Endodermal cell (in vitro differentiated cells): ENCODE measurements at regions not wholly inside any gene's neighbourhood (a gene's known extent, or its start where the extent isn't known, plus 50 kb on each side); places are given as distances from the start of the nearest gene placed in this dataset.
"Not testable (repeated sequence)": the region's sequence is repeated elsewhere in the genome, so short reads cannot be mapped to it uniquely, and the experiment has no call there.

Source experiments
- DNase-seq: peaks from one replicate; pipeline ENCODE4 v3.0.0-alpha.2; 2017
- H3K27ac ChIP-seq: 2 replicates; pipeline ENCODE4 v1.5.1; 2013; ENCODE audit warnings: mild to moderate bottlenecking, low read depth, low read length, moderate library complexity
- H3K27me3 ChIP-seq: 2 replicates; pipeline ENCODE4 v1.6.1; 2013; ENCODE audit warnings: mild to moderate bottlenecking, low read length, moderate library complexity; ENCODE audit not compliant: insufficient read depth, control insufficient read depth, poor library complexity, severe bottlenecking
- H3K36me3 ChIP-seq: 2 replicates; pipeline ENCODE4 v1.7.0; 2013; ENCODE audit warnings: mild to moderate bottlenecking, low read length, moderate library complexity; ENCODE audit not compliant: control insufficient read depth, insufficient read depth
- H3K4me1 ChIP-seq: one replicate; pipeline ENCODE4 v1.7.0; 2013; ENCODE audit warnings: low read length; ENCODE audit not compliant: control insufficient read depth, insufficient read depth
- H3K4me3 ChIP-seq: 2 replicates; pipeline ENCODE4 v1.5.1; 2013; ENCODE audit warnings: mild to moderate bottlenecking, low read length, moderate library complexity
- H3K9ac ChIP-seq: 2 replicates; pipeline ENCODE4 v1.6.1; 2013; ENCODE audit warnings: mild to moderate bottlenecking, low read length, moderate library complexity; ENCODE audit not compliant: poor library complexity, severe bottlenecking; ENCODE audit errors: extremely low read depth
- H3K9me3 ChIP-seq: 2 replicates; pipeline ENCODE4 v1.6.1; 2013; ENCODE audit warnings: mild to moderate bottlenecking, low read length, moderate library complexity; ENCODE audit not compliant: control insufficient read depth
- H3K27ac Mint-ChIP-seq: 2 replicates; pipeline ENCODE4 v1.8.0; 2020; ENCODE audit warnings: mixed read lengths
- H3K27me3 Mint-ChIP-seq: 2 replicates; pipeline ENCODE4 v1.8.0; 2021; ENCODE audit warnings: mild to moderate bottlenecking, mixed read lengths; ENCODE audit not compliant: insufficient read depth
- H3K36me3 Mint-ChIP-seq: 2 replicates; pipeline ENCODE4 v1.8.0; 2020; ENCODE audit warnings: low read depth, mixed read lengths
- H3K4me1 Mint-ChIP-seq: 2 replicates; pipeline ENCODE4 v1.8.0; 2020; ENCODE audit warnings: mixed read lengths
- H3K4me3 Mint-ChIP-seq: 2 replicates; pipeline ENCODE4 v1.8.0; 2020; ENCODE audit warnings: mild to moderate bottlenecking, moderate library complexity, mixed read lengths
- H3K9me3 Mint-ChIP-seq: 2 replicates; pipeline ENCODE4 v1.8.0; 2020; ENCODE audit warnings: mild to moderate bottlenecking, mixed read lengths
- CTCF ChIP-seq: fragments of 200-600 bp; sonication (generic); conservative IDR thresholded peaks from 2 replicates; pipeline ENCODE4 v1.5.0; 2021; ENCODE audit warnings: antibody characterized with exemption, mild to moderate bottlenecking
- WGBS, 2 experiments: methylation state at CpG; one replicate each; pipeline versions ENCODE4 v1.1.5 to v1.1.7; 2013; ENCODE audit warnings: missing lambda C conversion rate in 2 of 2, mixed read lengths in 1 of 2; ENCODE audit not compliant: insufficient coverage in 1 of 2, insufficient read length in 1 of 2; 5-methylcytosine and 5-hydroxymethylcytosine counted together

DNA sequence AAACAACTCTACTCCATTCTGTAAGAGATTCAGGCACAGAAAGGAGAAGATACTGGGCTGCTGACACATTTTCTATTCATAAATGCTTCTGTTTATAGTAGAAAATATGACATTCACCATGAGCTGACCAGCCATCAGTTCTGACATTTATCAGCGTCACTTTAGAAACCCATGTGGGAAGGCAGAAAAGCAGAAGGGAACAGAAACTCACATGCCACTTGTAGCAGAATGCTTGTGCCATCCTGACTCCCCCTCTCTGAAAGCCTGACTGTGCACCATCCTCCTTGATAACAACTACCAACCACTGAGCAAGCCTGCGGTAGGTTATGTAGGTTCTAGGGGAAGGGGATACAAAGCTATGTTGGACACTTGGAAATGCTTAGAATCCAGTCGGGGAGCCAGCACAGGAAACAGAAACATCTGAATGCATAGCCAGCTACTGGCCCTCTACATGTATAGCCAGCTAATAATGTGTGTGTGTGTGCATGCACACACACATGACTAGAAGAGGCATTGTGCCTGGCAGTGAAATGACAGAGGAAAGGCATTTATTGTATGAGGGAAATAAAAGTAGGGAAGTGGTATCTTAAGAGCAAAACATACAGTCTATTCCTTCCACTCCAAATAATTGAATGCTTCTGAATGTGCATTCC, 104.3 kb downstream of the SPDYE17 start:
- not testable (repeated sequence) for H3K4me3 Mint-ChIP-seq, H3K27me3 Mint-ChIP-seq, H3K9ac ChIP-seq, DNase-seq, H3K27me3 ChIP-seq, H3K9me3 ChIP-seq, H3K9me3 Mint-ChIP-seq, H3K36me3 Mint-ChIP-seq, H3K36me3 ChIP-seq, H3K4me1 ChIP-seq, H3K4me3 ChIP-seq, H3K27ac Mint-ChIP-seq, H3K4me1 Mint-ChIP-seq, H3K27ac ChIP-seq
- WGBS, 2 experiments: 92% methylated on average over 1 of the region's 3 CpGs; no CpG with 5 or more reads in 1 of the 2 experiments

DNA sequence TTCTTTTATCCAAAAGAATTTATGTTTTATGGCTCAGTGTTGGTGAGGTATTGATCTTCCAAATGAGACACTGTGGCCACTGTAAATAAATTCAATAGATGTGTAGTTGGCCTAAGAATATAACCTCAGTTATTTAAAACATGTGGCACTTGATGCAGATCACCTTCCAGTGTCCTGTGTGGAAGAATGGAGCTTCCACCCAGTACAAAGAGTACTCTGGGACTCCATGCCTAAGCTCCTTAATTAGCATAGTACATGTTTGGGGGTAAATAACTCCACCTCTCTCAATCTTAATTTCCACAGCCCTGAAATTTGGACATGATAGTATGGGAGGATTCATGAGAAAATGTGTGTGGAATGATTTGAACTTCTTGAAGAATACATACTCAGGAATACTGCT, 105.7 kb downstream of the SPDYE17 start:
- H3K27ac ChIP-seq, H3K4me3 ChIP-seq, H3K27me3 Mint-ChIP-seq, H3K9me3 Mint-ChIP-seq, H3K36me3 Mint-ChIP-seq, H3K9me3 ChIP-seq, H3K4me3 Mint-ChIP-seq, H3K27ac Mint-ChIP-seq, H3K4me1 ChIP-seq, DNase-seq, H3K9ac ChIP-seq, H3K4me1 Mint-ChIP-seq, H3K36me3 ChIP-seq, H3K27me3 ChIP-seq: not testable (repeated sequence)

GRCh38 chr7:76924756-76925155, 107.4 kb downstream of the SPDYE17 start:
- H3K9ac ChIP-seq, H3K4me3 Mint-ChIP-seq, H3K27me3 Mint-ChIP-seq, H3K4me1 ChIP-seq, H3K9me3 Mint-ChIP-seq, H3K4me3 ChIP-seq, H3K9me3 ChIP-seq, H3K36me3 Mint-ChIP-seq, H3K27ac ChIP-seq, H3K27ac Mint-ChIP-seq, H3K27me3 ChIP-seq, H3K4me1 Mint-ChIP-seq, DNase-seq, H3K36me3 ChIP-seq: not testable (repeated sequence)
- 88 to 100% methylated on average over 2 to 4 of the region's 4 CpGs for WGBS, 2 experiments
- TF ChIP-seq CTCF: peak; percentile 54

GRCh38 chr7:76918619-76919018, 113.5 kb downstream of the SPDYE17 start:
- H3K9ac ChIP-seq, H3K9me3 ChIP-seq, DNase-seq, H3K4me3 Mint-ChIP-seq, H3K27me3 ChIP-seq, H3K27ac Mint-ChIP-seq, H3K4me1 ChIP-seq, H3K36me3 ChIP-seq, H3K36me3 Mint-ChIP-seq, H3K4me3 ChIP-seq, H3K27ac ChIP-seq, H3K9me3 Mint-ChIP-seq, H3K27me3 Mint-ChIP-seq: not testable (repeated sequence)
- peaks cover 19% of the 10 kb centered on the region for H3K4me1 Mint-ChIP-seq
- 100% methylated on average over 1 of the region's 2 CpGs; no CpG with 5 or more reads in 1 of the 2 experiments for WGBS, 2 experiments

GRCh38 chr7:76914361-76914760, 117.8 kb downstream of the SPDYE17 start:
- H3K4me3 Mint-ChIP-seq, H3K27me3 ChIP-seq, H3K4me3 ChIP-seq, H3K36me3 Mint-ChIP-seq, H3K9me3 Mint-ChIP-seq, H3K9ac ChIP-seq, H3K36me3 ChIP-seq, DNase-seq, H3K27me3 Mint-ChIP-seq, H3K27ac ChIP-seq, H3K4me1 ChIP-seq, H3K9me3 ChIP-seq: not testable (repeated sequence)
- peak overlapping the region; percentile 2 for H3K27ac Mint-ChIP-seq
- peaks cover 30% of the 10 kb centered on the region for H3K4me1 Mint-ChIP-seq
- no CpG with 5 or more reads among the region's 1 CpG for WGBS, 2 experiments

- not testable (repeated sequence) for H3K27me3 ChIP-seq, H3K4me1 ChIP-seq, H3K36me3 ChIP-seq, H3K36me3 Mint-ChIP-seq, H3K9me3 Mint-ChIP-seq, H3K27me3 Mint-ChIP-seq, H3K9me3 ChIP-seq, DNase-seq
- H3K4me3 Mint-ChIP-seq: peak overlapping the region; percentile 28
- peaks cover 32% of the 10 kb centered on the region for H3K4me1 Mint-ChIP-seq
- Histone ChIP-seq H3K4me3 (peak overlapping the region; percentile 62), H3K9ac (peak overlapping the region; percentile 15), H3K27ac (peak overlapping the region; percentile 22)
- peak overlapping the region; percentile 62 for H3K27ac Mint-ChIP-seq
- 70 to 82% methylated on average over 3 to 4 of the region's 4 CpGs for WGBS, 2 experiments
Observed at GRCh38 chr7:76912011-76912814, 119.9 kb downstream of the SPDYE17 start.
